GM23338 (cell line): ENCODE measurements at regions not wholly inside any gene's neighbourhood (a gene's known extent, or its start where the extent isn't known, plus 50 kb on each side); places are given as distances from the start of the nearest gene placed in this dataset.

Source experiments
- ATAC-seq: fragments of 200-7000 bp; cut with Tn5 transposase; 3 replicates; pipeline ENCODE4 v1.9.1; 2020
- DNase-seq: peaks from one replicate; pipeline ENCODE4 v3.0.0-alpha.2; 2015; ENCODE audit warnings: low spot score
- H2AFZ ChIP-seq: fragments of 200-600 bp; sonication (generic); 2 replicates; pipeline ENCODE4 v1.8.0; 2016; ENCODE audit warnings: antibody characterized with exemption, mild to moderate bottlenecking, moderate library complexity
- H3F3A ChIP-seq: fragments of 200-600 bp; sonication (generic); replicated peaks from 2 replicates; pipeline ENCODE4 v1.8.0; 2017; ENCODE audit warnings: antibody characterized with exemption, mixed run types, low read depth
- H3K27ac ChIP-seq: fragments of 200-600 bp; sonication (generic); 2 replicates; pipeline ENCODE4 v1.6.1; 2016; ENCODE audit warnings: low read depth
- H3K27me3 ChIP-seq: fragments of 200-600 bp; sonication (generic); 2 replicates; pipeline ENCODE4 v1.8.0; 2016; ENCODE audit warnings: mild to moderate bottlenecking, mixed run types, moderate library complexity; ENCODE audit not compliant: insufficient read depth
- H3K36me3 ChIP-seq: fragments of 200-600 bp; sonication (generic); 2 replicates; pipeline ENCODE4 v1.8.0; 2016; ENCODE audit warnings: mild to moderate bottlenecking; ENCODE audit not compliant: insufficient read depth
- H3K4me1 ChIP-seq: fragments of 200-600 bp; sonication (generic); 2 replicates; pipeline ENCODE4 v1.8.0; 2016; ENCODE audit warnings: mild to moderate bottlenecking, moderate library complexity; ENCODE audit not compliant: insufficient read depth
- H3K4me2 ChIP-seq: fragments of 200-600 bp; sonication (generic); 2 replicates; pipeline ENCODE4 v1.7.1; 2017; ENCODE audit warnings: mixed run types
- H3K4me3 ChIP-seq: fragments of 200-600 bp; sonication (generic); 2 replicates; pipeline ENCODE4 v1.6.1; 2016; ENCODE audit warnings: mixed run types
- H3K79me2 ChIP-seq: fragments of 200-600 bp; sonication (generic); replicated peaks from 2 replicates; pipeline ENCODE4 v1.8.0; 2017; ENCODE audit warnings: mild to moderate bottlenecking; ENCODE audit not compliant: insufficient read depth
- H3K9me2 ChIP-seq: fragments of 200-600 bp; sonication (generic); 2 replicates; pipeline ENCODE4 v1.8.0; 2017; ENCODE audit not compliant: insufficient read depth
- H4K20me1 ChIP-seq: fragments of 200-600 bp; sonication (generic); replicated peaks from 2 replicates; pipeline ENCODE4 v1.8.0; 2017; ENCODE audit warnings: mild to moderate bottlenecking; ENCODE audit not compliant: insufficient read depth
- H3K27ac Mint-ChIP-seq: 2 replicates; pipeline ENCODE4 v1.8.0; 2020; ENCODE audit warnings: inconsistent platforms, mild to moderate bottlenecking, moderate library complexity, mixed read lengths
- H3K27me3 Mint-ChIP-seq: 3 replicates; pipeline ENCODE4 v1.8.0; 2022; ENCODE audit warnings: low read depth, mild to moderate bottlenecking, moderate library complexity, mixed read lengths, inconsistent platforms; ENCODE audit not compliant: insufficient read depth, poor library complexity
- H3K36me3 Mint-ChIP-seq: 3 replicates; pipeline ENCODE4 v1.8.0; 2021; ENCODE audit warnings: low read depth, mild to moderate bottlenecking, inconsistent platforms, moderate library complexity, mixed read lengths
- H3K4me1 Mint-ChIP-seq: 3 replicates; pipeline ENCODE4 v1.8.0; 2020; ENCODE audit warnings: mild to moderate bottlenecking, inconsistent platforms, mixed read lengths
- H3K4me3 Mint-ChIP-seq: 3 replicates; pipeline ENCODE4 v1.8.0; 2021; ENCODE audit warnings: moderate library complexity, mild to moderate bottlenecking, inconsistent platforms, mixed read lengths
- H3K9me3 Mint-ChIP-seq: 3 replicates; pipeline ENCODE4 v1.8.0; 2020; ENCODE audit warnings: moderate library complexity, mild to moderate bottlenecking, inconsistent platforms, mixed read lengths
- CREB1 ChIP-seq: fragments of 250-450 bp; sonication (Bioruptor Pico); IDR thresholded peaks from 2 replicates; pipeline ENCODE4 v1.5.0; 2020; ENCODE audit warnings: low read depth, mild to moderate bottlenecking, moderate library complexity
- CTCF ChIP-seq, 2 experiments: fragments of 200-600 bp in 1 of 2; sonication (generic) in 1 of 2; conservative IDR thresholded peaks; 2 replicates each; pipeline versions ENCODE4 v1.5.1 to v1.6.1; 2016 to 2017; ENCODE audit warnings: antibody characterized with exemption in 2 of 2, low read depth in 2 of 2, mild to moderate bottlenecking in 2 of 2, moderate library complexity in 1 of 2
- EZH2 ChIP-seq: fragments of 200-600 bp; sonication (generic); IDR thresholded peaks from one replicate; pipeline ENCODE4 v1.8.0; 2017; ENCODE audit warnings: antibody characterized with exemption, mild to moderate bottlenecking, low read depth; ENCODE audit not compliant: unreplicated experiment
- EZH2phosphoT487 ChIP-seq: fragments of 200-600 bp; sonication (generic); IDR thresholded peaks from one replicate; pipeline ENCODE4 v1.8.1; 2018; ENCODE audit warnings: antibody characterized with exemption; ENCODE audit not compliant: unreplicated experiment
- NANOG ChIP-seq: IDR thresholded peaks from 2 replicates; pipeline ENCODE4 v1.6.1; 2016; ENCODE audit warnings: antibody characterized with exemption, borderline replicate concordance
- POLR2AphosphoS5 ChIP-seq: IDR thresholded peaks from 2 replicates; pipeline ENCODE4 v1.6.1; 2016; ENCODE audit warnings: antibody characterized with exemption, low read depth
- STAT1 ChIP-seq: IDR thresholded peaks from one replicate; pipeline ENCODE4 v1.6.1; 2016; ENCODE audit warnings: antibody characterized with exemption; ENCODE audit not compliant: unreplicated experiment
- ZNF114 ChIP-seq: fragments of 250-450 bp; sonication (Bioruptor Pico); IDR thresholded peaks from 2 replicates; pipeline ENCODE4 v1.5.0; 2020; ENCODE audit warnings: mild to moderate bottlenecking, moderate library complexity
- ZNF331 ChIP-seq: fragments of 250-450 bp; sonication (Bioruptor Pico); IDR thresholded peaks from 2 replicates; pipeline ENCODE4 v1.5.0; 2020; ENCODE audit warnings: low read depth, mild to moderate bottlenecking, moderate library complexity
- TF ChIP-seq, protein P1 (sequence below): IDR thresholded peaks from 2 replicates; pipeline ENCODE4 v1.6.1; 2016; ENCODE audit warnings: antibody characterized with exemption

- Histone ChIP-seq H3F3A (no peaks in the 10 kb centered on the region), H3K36me3 (no peaks in the 10 kb centered on the region), H3K4me3 (no peak overlapping the region), H4K20me1 (no peaks in the 10 kb centered on the region), H3K4me1 (no peaks in the 10 kb centered on the region), H3K27me3 (no peaks in the 10 kb centered on the region), H3K27ac (no peak overlapping the region), H3K9me2 (no peaks in the 10 kb centered on the region), H2AFZ (no peak overlapping the region), H3K79me2 (no peaks in the 10 kb centered on the region), H3K4me2 (no peak overlapping the region)
- no peak overlapping the region for H3K4me3 Mint-ChIP-seq
- TF ChIP-seq EZH2 (no peak), ZNF114 (no peak), NANOG (no peak), EZH2phosphoT487 (no peak), POLR2AphosphoS5 (no peak), STAT1 (no peak)
- TF ChIP-seq, protein P1, sequence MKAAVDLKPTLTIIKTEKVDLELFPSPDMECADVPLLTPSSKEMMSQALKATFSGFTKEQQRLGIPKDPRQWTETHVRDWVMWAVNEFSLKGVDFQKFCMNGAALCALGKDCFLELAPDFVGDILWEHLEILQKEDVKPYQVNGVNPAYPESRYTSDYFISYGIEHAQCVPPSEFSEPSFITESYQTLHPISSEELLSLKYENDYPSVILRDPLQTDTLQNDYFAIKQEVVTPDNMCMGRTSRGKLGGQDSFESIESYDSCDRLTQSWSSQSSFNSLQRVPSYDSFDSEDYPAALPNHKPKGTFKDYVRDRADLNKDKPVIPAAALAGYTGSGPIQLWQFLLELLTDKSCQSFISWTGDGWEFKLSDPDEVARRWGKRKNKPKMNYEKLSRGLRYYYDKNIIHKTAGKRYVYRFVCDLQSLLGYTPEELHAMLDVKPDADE, result no peak
- peaks cover 7% of the 10 kb centered on the region; the same call in 2 of the 3 replicates for H3K36me3 Mint-ChIP-seq
- H3K4me1 Mint-ChIP-seq, result no peaks in the 10 kb centered on the region
- no peaks in the 10 kb centered on the region for H3K27me3 Mint-ChIP-seq
- peak overlapping the region; percentile 17; the same call in 1 of the 2 replicates for H3K27ac Mint-ChIP-seq
- ATAC-seq, result no peak
- peaks cover 11% of the 10 kb centered on the region for H3K9me3 Mint-ChIP-seq
- DNase-seq, result no peak
Measured at GRCh38 chr10:81532403-81532802, 342.6 kb upstream of the NRG3 start.

GRCh38 chr10:81534991-81535390, 340.0 kb upstream of the NRG3 start:
- no peaks in the 10 kb centered on the region for H3K36me3 Mint-ChIP-seq
- ATAC-seq, result no peak
- H3K9me3 Mint-ChIP-seq, result no peaks in the 10 kb centered on the region
- TF ChIP-seq ZNF114 (no peak), CREB1 (CRISPR knock-in tag) (no peak), EZH2 (no peak), POLR2AphosphoS5 (no peak), ZNF331 (CRISPR knock-in tag) (no peak)
- no peak overlapping the region for H3K4me2 ChIP-seq
- H3F3A ChIP-seq, result no peaks in the 10 kb centered on the region
- H3K27me3 Mint-ChIP-seq, result no peaks in the 10 kb centered on the region
- no peak overlapping the region for H2AFZ ChIP-seq
- no peak overlapping the region for H3K27ac Mint-ChIP-seq
- H3K4me3 ChIP-seq, result no peak overlapping the region
- DNase-seq, result no peak
- H3K4me3 Mint-ChIP-seq, result no peak overlapping the region
- no peaks in the 10 kb centered on the region for H3K36me3 ChIP-seq
- H3K27me3 ChIP-seq, result no peaks in the 10 kb centered on the region
- H3K79me2 ChIP-seq, result no peaks in the 10 kb centered on the region
- no peaks in the 10 kb centered on the region for H3K4me1 ChIP-seq
- no peaks in the 10 kb centered on the region for H4K20me1 ChIP-seq
- no peaks in the 10 kb centered on the region for H3K4me1 Mint-ChIP-seq
- H3K27ac ChIP-seq, result no peak overlapping the region
- no peaks in the 10 kb centered on the region for H3K9me2 ChIP-seq

DNA sequence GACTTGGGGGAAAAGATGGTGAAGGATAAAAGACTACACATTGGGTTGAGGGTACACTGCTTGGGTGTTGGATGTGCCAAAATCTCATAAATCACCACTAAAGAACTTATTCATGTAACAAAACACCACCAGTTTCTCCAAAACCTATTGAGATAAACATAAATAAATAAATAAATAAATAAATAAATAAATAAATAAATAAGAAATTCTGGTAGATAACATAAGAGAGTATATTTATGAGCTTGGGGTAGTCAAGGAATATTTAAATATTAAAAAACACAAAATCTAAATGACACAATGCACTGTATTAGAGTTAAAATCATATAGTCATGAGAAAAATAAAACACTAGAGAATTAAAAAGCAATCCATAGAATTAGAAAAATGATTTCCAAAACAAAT, 333.5 kb upstream of the NRG3 start:
- Histone ChIP-seq H4K20me1 (no peaks in the 10 kb centered on the region), H3K4me1 (no peaks in the 10 kb centered on the region), H3K27ac (no peak overlapping the region), H3K36me3 (no peaks in the 10 kb centered on the region), H3K27me3 (no peaks in the 10 kb centered on the region), H3K79me2 (no peaks in the 10 kb centered on the region), H3F3A (no peaks in the 10 kb centered on the region), H3K9me2 (no peaks in the 10 kb centered on the region), H3K4me3 (no peak overlapping the region), H3K4me2 (no peak overlapping the region), H2AFZ (no peak overlapping the region)
- no peaks in the 10 kb centered on the region for H3K36me3 Mint-ChIP-seq
- H3K27ac Mint-ChIP-seq, result no peak overlapping the region
- no peak overlapping the region for H3K4me3 Mint-ChIP-seq
- DNase-seq (no peak), ATAC-seq (no peak)
- no peaks in the 10 kb centered on the region for H3K4me1 Mint-ChIP-seq
- no peaks in the 10 kb centered on the region for H3K9me3 Mint-ChIP-seq
- no peaks in the 10 kb centered on the region for H3K27me3 Mint-ChIP-seq
- no peak for TF ChIP-seq STAT1
- TF ChIP-seq, protein P1, result no peak
- no peak for TF ChIP-seq EZH2
- no peak for TF ChIP-seq EZH2phosphoT487
- TF ChIP-seq CTCF (conservative IDR thresholded peaks at IDR 0.05; ENCODE audit: low read depth in 2 of 2), result no peak
- no peak for TF ChIP-seq ZNF114
- no peak for TF ChIP-seq ZNF331 (CRISPR knock-in tag)
